ENCODE measurements at regions not wholly inside any gene's neighbourhood (a gene's known extent, or its start where the extent isn't known, plus 50 kb on each side); places are given as distances from the start of the nearest gene placed in this dataset.

DNA sequence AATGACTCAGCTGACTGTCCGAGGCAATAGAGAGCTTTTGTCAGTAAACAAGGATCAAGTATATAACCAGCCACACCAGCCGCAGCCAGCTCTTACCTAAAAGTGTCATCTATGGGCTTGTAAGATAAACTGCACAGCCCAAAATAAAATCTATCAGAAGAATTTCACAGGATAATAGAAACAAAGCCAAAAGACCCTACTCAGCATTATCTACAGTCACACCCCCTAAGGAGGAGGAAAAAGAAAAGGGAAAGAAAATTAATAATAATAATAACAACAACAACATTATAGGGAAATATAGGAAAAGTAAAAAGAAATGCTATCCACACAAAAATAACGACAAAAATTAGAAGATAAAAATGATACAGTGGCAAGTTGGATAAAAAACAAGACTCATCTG lies 1883.8 kb downstream of the OLFM4 start:
- 70 to 81% (median 76%) methylated on average over 3 of the region's 3 CpGs for WGBS, 4 donors
- Histone ChIP-seq H3K4me3 (no peak overlapping the region), H3K27ac (no peak overlapping the region), H3K9me3 (replicated peaks in 1 of 3) (no peaks in the 10 kb centered on the region), H3K4me1 (replicated peaks in 1 of 2) (no peaks in the 10 kb centered on the region), H3K36me3 (replicated peaks in 1 of 2) (no peaks in the 10 kb centered on the region), H3K27me3 (no peaks in the 10 kb centered on the region)
- intact Hi-C loops (cut with DNase I), result no loop called here
- DNase-seq, result no peak
- no peak for TF ChIP-seq POLR2A (IDR thresholded peaks at IDR 0.05)
- TF ChIP-seq, protein P1, sequence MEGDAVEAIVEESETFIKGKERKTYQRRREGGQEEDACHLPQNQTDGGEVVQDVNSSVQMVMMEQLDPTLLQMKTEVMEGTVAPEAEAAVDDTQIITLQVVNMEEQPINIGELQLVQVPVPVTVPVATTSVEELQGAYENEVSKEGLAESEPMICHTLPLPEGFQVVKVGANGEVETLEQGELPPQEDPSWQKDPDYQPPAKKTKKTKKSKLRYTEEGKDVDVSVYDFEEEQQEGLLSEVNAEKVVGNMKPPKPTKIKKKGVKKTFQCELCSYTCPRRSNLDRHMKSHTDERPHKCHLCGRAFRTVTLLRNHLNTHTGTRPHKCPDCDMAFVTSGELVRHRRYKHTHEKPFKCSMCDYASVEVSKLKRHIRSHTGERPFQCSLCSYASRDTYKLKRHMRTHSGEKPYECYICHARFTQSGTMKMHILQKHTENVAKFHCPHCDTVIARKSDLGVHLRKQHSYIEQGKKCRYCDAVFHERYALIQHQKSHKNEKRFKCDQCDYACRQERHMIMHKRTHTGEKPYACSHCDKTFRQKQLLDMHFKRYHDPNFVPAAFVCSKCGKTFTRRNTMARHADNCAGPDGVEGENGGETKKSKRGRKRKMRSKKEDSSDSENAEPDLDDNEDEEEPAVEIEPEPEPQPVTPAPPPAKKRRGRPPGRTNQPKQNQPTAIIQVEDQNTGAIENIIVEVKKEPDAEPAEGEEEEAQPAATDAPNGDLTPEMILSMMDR (IDR thresholded peaks at IDR 0.05), result no peak

DNA sequence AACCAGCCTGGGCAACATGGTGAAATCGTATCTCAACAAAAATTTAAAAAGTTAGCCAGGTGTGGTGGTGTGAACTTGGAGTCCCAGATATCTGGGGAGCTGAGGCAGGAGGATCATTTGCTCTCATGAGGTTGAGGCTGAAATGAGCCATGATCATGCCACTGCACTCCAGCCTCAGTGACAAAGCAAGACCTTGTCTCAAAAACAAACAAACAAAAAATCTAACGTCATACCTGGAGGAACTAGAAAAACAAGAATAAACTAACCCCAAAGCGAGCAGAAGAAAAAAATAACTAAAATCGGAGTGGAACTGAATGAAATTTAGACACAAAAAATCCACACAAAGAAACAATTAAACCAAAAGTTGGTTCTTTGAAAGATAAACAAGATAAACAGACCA lies 1885.1 kb downstream of the OLFM4 start:
- H3K27me3 ChIP-seq, result no peaks in the 10 kb centered on the region
- TF ChIP-seq, protein P1 (IDR thresholded peaks at IDR 0.05), result no peak
- TF ChIP-seq POLR2A (IDR thresholded peaks at IDR 0.05), result no peak
- H3K9me3 ChIP-seq (replicated peaks in 1 of 3), result no peaks in the 10 kb centered on the region
- no peaks in the 10 kb centered on the region for H3K36me3 ChIP-seq (replicated peaks in 1 of 2)
- H3K27ac ChIP-seq, result no peak overlapping the region
- H3K4me3 ChIP-seq, result no peak overlapping the region
- H3K4me1 ChIP-seq (replicated peaks in 1 of 2), result no peaks in the 10 kb centered on the region
- WGBS, 4 donors, result 64 to 80% (median 75%) methylated on average over 4 of the region's 4 CpGs
- intact Hi-C loops (cut with DNase I), result no loop called here
- DNase-seq, result no peak

DNA sequence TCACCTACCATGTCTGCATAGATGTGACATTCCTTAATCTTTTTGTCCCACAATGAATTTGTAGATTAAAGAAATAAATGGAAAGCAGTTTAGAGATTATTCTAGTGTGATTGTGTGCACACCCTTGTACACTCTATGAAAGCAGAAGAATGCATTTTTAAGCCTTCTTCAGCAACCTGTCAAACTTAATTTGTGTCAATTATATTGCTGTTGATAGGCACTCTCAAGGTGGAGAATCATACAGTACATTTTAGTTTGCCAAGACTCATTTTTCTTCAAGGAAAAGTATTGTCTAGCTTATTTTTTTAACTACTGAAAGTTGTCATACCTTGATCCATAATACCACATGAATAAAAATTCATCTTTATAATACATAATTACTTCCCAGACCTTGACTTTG lies 1898.9 kb downstream of the OLFM4 start:
- H3K4me1 ChIP-seq (replicated peaks in 1 of 2), result no peaks in the 10 kb centered on the region
- H3K27me3 ChIP-seq, result no peaks in the 10 kb centered on the region
- H3K27ac ChIP-seq, result no peak overlapping the region
- TF ChIP-seq, protein P1 (IDR thresholded peaks at IDR 0.05), result no peak
- TF ChIP-seq POLR2A (IDR thresholded peaks at IDR 0.05), result no peak
- no peaks in the 10 kb centered on the region for H3K9me3 ChIP-seq (replicated peaks in 1 of 3)
- H3K4me3 ChIP-seq, result no peak overlapping the region
- intact Hi-C loops (cut with DNase I), result no loop called here
- H3K36me3 ChIP-seq (replicated peaks in 1 of 2), result no peaks in the 10 kb centered on the region
- no peak for DNase-seq

DNA sequence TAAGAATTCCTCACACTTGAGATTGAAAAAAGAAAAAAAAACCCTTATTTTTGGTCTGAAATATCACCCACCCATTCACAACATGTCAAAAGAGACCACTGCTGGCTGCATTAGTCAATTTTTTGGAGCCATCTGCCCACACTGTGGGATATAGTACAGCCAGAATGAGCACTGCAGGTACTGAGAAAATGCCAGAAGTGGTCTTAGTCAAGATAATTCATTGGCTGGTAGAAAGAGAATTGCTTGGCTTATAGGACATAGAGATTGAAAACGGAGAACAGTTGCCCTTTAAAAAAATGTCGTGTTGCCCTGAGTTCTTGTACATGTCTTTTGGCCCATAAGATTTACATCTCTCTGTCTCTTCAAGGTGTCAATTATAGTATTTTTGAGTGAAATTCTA lies 1899.5 kb downstream of the OLFM4 start:
- Histone ChIP-seq H3K9me3 (replicated peaks in 1 of 3) (no peaks in the 10 kb centered on the region), H3K4me1 (replicated peaks in 1 of 2) (no peaks in the 10 kb centered on the region), H3K4me3 (no peak overlapping the region), H3K36me3 (replicated peaks in 1 of 2) (no peaks in the 10 kb centered on the region), H3K27me3 (no peaks in the 10 kb centered on the region), H3K27ac (no peak overlapping the region)
- TF ChIP-seq POLR2A (IDR thresholded peaks at IDR 0.05), result no peak
- TF ChIP-seq, protein P1 (IDR thresholded peaks at IDR 0.05), result no peak
- DNase-seq, result no peak
- intact Hi-C loops (cut with DNase I), result no loop called here
- 77 to 94% (median 83%) methylated on average over 2 of the region's 2 CpGs for WGBS, 4 donors
